ENCODE measurements at regions not wholly inside any gene's neighbourhood (a gene's known extent, or its start where the extent isn't known, plus 50 kb on each side); places are given as distances from the start of the nearest gene placed in this dataset.

DNA sequence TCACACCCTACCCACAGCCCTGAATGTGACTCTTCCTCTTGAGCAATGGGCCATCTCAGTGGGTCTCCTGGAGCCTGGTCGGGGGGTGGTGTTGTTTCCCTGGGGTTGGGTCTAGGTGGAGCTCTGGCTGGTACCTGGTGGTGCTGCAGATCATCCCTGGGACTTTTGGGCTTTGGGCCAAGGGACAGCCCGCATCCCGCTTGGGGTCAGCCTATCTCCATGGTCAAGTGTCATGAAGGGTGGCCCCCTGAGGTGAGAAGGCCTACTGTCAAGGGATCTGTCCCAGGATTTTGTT, 202.0 kb downstream of the UBE3A start:
- H2AFZ ChIP-seq (ENCODE audit: low read depth, low read length): no peak overlapping the region
- H4K20me1 ChIP-seq (ENCODE audit: insufficient read depth): no peaks in the 10 kb centered on the region
- no peaks in the 10 kb centered on the region for H3K36me3 ChIP-seq (ENCODE audit: insufficient read depth, low read length)
- H3K27me3 ChIP-seq (ENCODE audit: insufficient read depth, low read depth, low read length): no peaks in the 10 kb centered on the region
- no peaks in the 10 kb centered on the region for H3F3A ChIP-seq (ENCODE audit: insufficient read depth, low read length, poor library complexity, severe bottlenecking)
- H3K4me3 ChIP-seq (ENCODE audit: low read length): no peak overlapping the region
- no peak overlapping the region for H3K27ac ChIP-seq (ENCODE audit: low read length)
- H3K4me2 ChIP-seq (ENCODE audit: low read length): no peak overlapping the region
- H3K9ac ChIP-seq (ENCODE audit: low read length): no peak overlapping the region
- no peaks in the 10 kb centered on the region for H3K9me2 ChIP-seq (ENCODE audit: insufficient read depth, low read length)
- H3K9me3 ChIP-seq (ENCODE audit: low read length): peaks cover 10% of the 10 kb centered on the region
- TF ChIP-seq EZH2 (IDR thresholded peaks at IDR 0.05; ENCODE audit: borderline replicate concordance, insufficient read depth, low read length, poor library complexity, severe bottlenecking): no peak
- no peaks in the 10 kb centered on the region for H3K79me2 ChIP-seq (replicated peaks; ENCODE audit: insufficient read depth, low read length)

DNA sequence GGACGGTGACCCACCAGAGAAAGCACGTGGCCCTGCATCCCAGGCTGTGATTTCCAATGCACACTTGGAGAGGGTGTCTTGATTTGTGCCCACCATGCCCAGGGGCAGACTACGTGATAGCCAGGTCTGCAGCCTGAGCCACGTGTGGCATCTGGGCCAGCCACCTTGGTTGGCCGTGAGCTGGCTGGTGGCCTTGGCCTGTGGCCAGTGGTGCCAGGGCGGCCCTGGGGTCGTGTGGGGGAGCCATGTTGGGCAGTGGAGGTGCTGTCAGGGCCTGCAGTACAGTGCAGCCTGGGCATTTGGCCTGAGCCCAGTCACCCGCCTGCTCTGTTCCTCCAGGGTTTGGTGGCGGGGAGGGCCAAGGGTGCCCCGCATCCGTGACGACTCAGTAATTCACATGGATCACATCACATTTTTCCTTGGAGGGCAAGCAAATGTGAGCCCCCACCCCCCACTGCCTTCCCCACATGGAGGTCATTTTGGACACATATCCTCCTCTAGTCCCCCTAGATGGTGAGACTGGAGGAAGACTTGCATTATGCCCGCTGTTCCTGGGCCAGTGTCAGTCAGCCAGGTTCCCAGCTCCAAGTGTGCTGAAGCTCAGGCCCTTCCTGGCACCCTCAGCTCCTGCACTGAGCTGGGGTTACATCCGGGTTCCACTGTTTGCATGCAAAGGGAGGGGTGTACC, 201.4 kb downstream of the UBE3A start:
- H4K20me1 ChIP-seq (ENCODE audit: insufficient read depth): no peaks in the 10 kb centered on the region
- no peaks in the 10 kb centered on the region for H3K27me3 ChIP-seq (ENCODE audit: insufficient read depth, low read depth, low read length)
- H3K79me2 ChIP-seq (replicated peaks; ENCODE audit: insufficient read depth, low read length): no peaks in the 10 kb centered on the region
- no peak overlapping the region for H2AFZ ChIP-seq (ENCODE audit: low read depth, low read length)
- H3K4me2 ChIP-seq (ENCODE audit: low read length): no peak overlapping the region
- H3K9me3 ChIP-seq (ENCODE audit: low read length): peaks cover 10% of the 10 kb centered on the region
- no peaks in the 10 kb centered on the region for H3K9me2 ChIP-seq (ENCODE audit: insufficient read depth, low read length)
- H3K36me3 ChIP-seq (ENCODE audit: insufficient read depth, low read length): no peaks in the 10 kb centered on the region
- H3K9ac ChIP-seq (ENCODE audit: low read length): no peak overlapping the region
- H3F3A ChIP-seq (ENCODE audit: insufficient read depth, low read length, poor library complexity, severe bottlenecking): no peaks in the 10 kb centered on the region
- no peak overlapping the region for H3K4me3 ChIP-seq (ENCODE audit: low read length)
- H3K27ac ChIP-seq (ENCODE audit: low read length): no peak overlapping the region
- TF ChIP-seq TAF1 (IDR thresholded peaks at IDR 0.05; ENCODE audit: low read depth) (no peak), EZH2 (IDR thresholded peaks at IDR 0.05; ENCODE audit: borderline replicate concordance, insufficient read depth, low read length, poor library complexity, severe bottlenecking) (no peak), MXI1 (conservative IDR thresholded peaks at IDR 0.05; ENCODE audit: poor library complexity, severe bottlenecking) (no peak)

DNA sequence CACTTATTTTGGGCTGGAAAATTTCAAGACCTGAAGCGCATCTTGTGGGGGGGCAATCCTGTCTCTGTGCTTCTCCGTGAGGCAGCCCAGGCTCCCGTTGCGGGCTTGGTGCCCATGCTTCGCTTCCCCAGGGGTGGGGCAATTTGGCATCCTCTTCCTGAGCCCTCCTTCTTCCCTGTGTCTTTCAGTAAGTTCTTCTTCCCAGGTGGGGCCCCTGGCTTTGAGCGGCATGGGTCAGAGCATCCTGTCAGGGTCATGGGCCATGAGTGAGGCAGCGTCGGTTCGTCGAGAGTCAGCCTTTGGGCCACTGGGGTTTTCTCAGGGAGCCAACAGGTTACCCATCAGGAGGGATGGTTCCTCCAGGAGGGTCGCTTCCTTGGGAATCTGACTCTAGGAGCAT, 200.7 kb downstream of the UBE3A start:
- Histone ChIP-seq H3K27ac (ENCODE audit: low read length) (no peak overlapping the region), H2AFZ (ENCODE audit: low read depth, low read length) (no peak overlapping the region), H3K4me3 (ENCODE audit: low read length) (no peak overlapping the region), H3K27me3 (ENCODE audit: insufficient read depth, low read depth, low read length) (no peaks in the 10 kb centered on the region), H3K9me3 (ENCODE audit: low read length) (peaks cover 12% of the 10 kb centered on the region), H4K20me1 (ENCODE audit: insufficient read depth) (no peaks in the 10 kb centered on the region), H3K79me2 (replicated peaks; ENCODE audit: insufficient read depth, low read length) (no peaks in the 10 kb centered on the region), H3K4me2 (ENCODE audit: low read length) (no peak overlapping the region), H3K9ac (ENCODE audit: low read length) (no peak overlapping the region), H3K9me2 (ENCODE audit: insufficient read depth, low read length) (no peaks in the 10 kb centered on the region), H3F3A (ENCODE audit: insufficient read depth, low read length, poor library complexity, severe bottlenecking) (no peaks in the 10 kb centered on the region), H3K36me3 (ENCODE audit: insufficient read depth, low read length) (no peaks in the 10 kb centered on the region)
- TF ChIP-seq EZH2 (IDR thresholded peaks at IDR 0.05; ENCODE audit: borderline replicate concordance, insufficient read depth, low read length, poor library complexity, severe bottlenecking) (no peak), TAF1 (IDR thresholded peaks at IDR 0.05; ENCODE audit: low read depth) (no peak)
- TF ChIP-seq, protein P1, sequence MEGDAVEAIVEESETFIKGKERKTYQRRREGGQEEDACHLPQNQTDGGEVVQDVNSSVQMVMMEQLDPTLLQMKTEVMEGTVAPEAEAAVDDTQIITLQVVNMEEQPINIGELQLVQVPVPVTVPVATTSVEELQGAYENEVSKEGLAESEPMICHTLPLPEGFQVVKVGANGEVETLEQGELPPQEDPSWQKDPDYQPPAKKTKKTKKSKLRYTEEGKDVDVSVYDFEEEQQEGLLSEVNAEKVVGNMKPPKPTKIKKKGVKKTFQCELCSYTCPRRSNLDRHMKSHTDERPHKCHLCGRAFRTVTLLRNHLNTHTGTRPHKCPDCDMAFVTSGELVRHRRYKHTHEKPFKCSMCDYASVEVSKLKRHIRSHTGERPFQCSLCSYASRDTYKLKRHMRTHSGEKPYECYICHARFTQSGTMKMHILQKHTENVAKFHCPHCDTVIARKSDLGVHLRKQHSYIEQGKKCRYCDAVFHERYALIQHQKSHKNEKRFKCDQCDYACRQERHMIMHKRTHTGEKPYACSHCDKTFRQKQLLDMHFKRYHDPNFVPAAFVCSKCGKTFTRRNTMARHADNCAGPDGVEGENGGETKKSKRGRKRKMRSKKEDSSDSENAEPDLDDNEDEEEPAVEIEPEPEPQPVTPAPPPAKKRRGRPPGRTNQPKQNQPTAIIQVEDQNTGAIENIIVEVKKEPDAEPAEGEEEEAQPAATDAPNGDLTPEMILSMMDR (IDR thresholded peaks at IDR 0.05; ENCODE audit: poor library complexity, severe bottlenecking): no peak

DNA sequence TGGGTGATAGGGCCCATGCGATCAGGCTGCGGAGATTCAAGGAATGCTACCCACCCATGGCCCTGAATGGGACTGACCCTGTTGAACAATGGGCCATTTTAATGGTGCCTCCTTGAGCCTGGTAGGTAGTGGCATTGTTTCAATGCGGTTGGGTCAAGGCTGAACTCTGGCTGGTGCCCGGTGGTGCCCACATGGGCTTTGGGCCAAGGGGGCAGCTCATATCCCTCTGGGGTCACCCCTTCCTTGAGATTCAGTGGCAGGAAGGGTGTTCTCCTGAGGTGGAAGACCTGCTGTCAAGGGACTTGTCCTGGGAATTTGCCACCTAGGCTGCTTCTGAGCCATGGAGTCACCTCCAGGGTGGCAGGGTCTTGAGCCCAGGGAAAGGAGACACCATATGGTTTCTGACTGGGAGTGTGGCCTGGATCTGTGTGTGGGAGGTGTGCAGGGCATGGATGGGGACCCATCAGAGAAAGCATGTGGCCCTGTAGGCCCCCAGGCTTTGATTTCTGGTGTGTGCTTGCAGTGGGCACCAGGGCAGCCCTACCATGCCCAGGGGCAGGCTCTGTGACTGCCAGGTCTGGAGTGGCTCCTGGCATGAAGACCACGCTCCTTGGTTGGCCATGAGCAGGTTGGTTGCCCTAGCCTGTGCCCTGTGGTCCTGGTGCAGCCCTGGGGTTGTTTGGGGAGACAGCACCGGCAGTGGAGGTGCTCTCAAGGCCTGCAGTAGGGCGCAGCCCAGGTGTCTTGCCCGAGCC, 199.9 kb downstream of the UBE3A start:
- Histone ChIP-seq H3K9ac (ENCODE audit: low read length) (no peak overlapping the region), H3K27me3 (ENCODE audit: insufficient read depth, low read depth, low read length) (no peaks in the 10 kb centered on the region), H3K79me2 (replicated peaks; ENCODE audit: insufficient read depth, low read length) (no peaks in the 10 kb centered on the region), H3K36me3 (ENCODE audit: insufficient read depth, low read length) (no peaks in the 10 kb centered on the region), H3K4me2 (ENCODE audit: low read length) (no peak overlapping the region), H3F3A (ENCODE audit: insufficient read depth, low read length, poor library complexity, severe bottlenecking) (no peaks in the 10 kb centered on the region), H3K27ac (ENCODE audit: low read length) (no peak overlapping the region), H2AFZ (ENCODE audit: low read depth, low read length) (no peak overlapping the region), H4K20me1 (ENCODE audit: insufficient read depth) (no peaks in the 10 kb centered on the region), H3K9me3 (ENCODE audit: low read length) (peaks cover 14% of the 10 kb centered on the region), H3K9me2 (ENCODE audit: insufficient read depth, low read length) (no peaks in the 10 kb centered on the region), H3K4me3 (ENCODE audit: low read length) (no peak overlapping the region)
- no peak for TF ChIP-seq RAD21 (conservative IDR thresholded peaks at IDR 0.05)
- no peak for TF ChIP-seq EZH2 (IDR thresholded peaks at IDR 0.05; ENCODE audit: borderline replicate concordance, insufficient read depth, low read length, poor library complexity, severe bottlenecking)
- TF ChIP-seq POLR2AphosphoS5 (IDR thresholded peaks at IDR 0.05): no peak
- no peak for TF ChIP-seq MXI1 (conservative IDR thresholded peaks at IDR 0.05; ENCODE audit: poor library complexity, severe bottlenecking)
- TF ChIP-seq TAF1 (IDR thresholded peaks at IDR 0.05; ENCODE audit: low read depth): no peak
- TF ChIP-seq, protein P2, sequence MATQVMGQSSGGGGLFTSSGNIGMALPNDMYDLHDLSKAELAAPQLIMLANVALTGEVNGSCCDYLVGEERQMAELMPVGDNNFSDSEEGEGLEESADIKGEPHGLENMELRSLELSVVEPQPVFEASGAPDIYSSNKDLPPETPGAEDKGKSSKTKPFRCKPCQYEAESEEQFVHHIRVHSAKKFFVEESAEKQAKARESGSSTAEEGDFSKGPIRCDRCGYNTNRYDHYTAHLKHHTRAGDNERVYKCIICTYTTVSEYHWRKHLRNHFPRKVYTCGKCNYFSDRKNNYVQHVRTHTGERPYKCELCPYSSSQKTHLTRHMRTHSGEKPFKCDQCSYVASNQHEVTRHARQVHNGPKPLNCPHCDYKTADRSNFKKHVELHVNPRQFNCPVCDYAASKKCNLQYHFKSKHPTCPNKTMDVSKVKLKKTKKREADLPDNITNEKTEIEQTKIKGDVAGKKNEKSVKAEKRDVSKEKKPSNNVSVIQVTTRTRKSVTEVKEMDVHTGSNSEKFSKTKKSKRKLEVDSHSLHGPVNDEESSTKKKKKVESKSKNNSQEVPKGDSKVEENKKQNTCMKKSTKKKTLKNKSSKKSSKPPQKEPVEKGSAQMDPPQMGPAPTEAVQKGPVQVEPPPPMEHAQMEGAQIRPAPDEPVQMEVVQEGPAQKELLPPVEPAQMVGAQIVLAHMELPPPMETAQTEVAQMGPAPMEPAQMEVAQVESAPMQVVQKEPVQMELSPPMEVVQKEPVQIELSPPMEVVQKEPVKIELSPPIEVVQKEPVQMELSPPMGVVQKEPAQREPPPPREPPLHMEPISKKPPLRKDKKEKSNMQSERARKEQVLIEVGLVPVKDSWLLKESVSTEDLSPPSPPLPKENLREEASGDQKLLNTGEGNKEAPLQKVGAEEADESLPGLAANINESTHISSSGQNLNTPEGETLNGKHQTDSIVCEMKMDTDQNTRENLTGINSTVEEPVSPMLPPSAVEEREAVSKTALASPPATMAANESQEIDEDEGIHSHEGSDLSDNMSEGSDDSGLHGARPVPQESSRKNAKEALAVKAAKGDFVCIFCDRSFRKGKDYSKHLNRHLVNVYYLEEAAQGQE (IDR thresholded peaks at IDR 0.05; ENCODE audit: borderline replicate concordance): no peak
- no peak for TF ChIP-seq SMC3 (conservative IDR thresholded peaks at IDR 0.05; ENCODE audit: poor library complexity)
- TF ChIP-seq, protein P1 (IDR thresholded peaks at IDR 0.05; ENCODE audit: poor library complexity, severe bottlenecking): no peak
